Right atrium auricular region (tissue), 2 donors: ENCODE measurements at regions not wholly inside any gene's neighbourhood (a gene's known extent, or its start where the extent isn't known, plus 50 kb on each side); places are given as distances from the start of the nearest gene placed in this dataset.

Experiments
- DNase-seq: peaks from one replicate; pipeline ENCODE4 v3.0.0-alpha.2; 2019; ENCODE audit warnings: low spot score
- H3K27ac ChIP-seq, 2 donors: fragments of 200-600 bp; sonication (generic); 1 replicate in 1 of 2; 2 replicates in 1 of 2; pipeline ENCODE4 v1.5.1; 2016 to 2019
- H3K27me3 ChIP-seq, 2 donors: fragments of 200-600 bp; sonication (generic); one replicate each; pipeline versions ENCODE4 v1.5.1 to v1.6.0; 2017 to 2019
- H3K36me3 ChIP-seq: fragments of 200-600 bp; sonication (generic); one replicate; pipeline ENCODE4 v1.5.1; 2016
- H3K4me1 ChIP-seq, 2 donors: fragments of 200-600 bp; sonication (generic); one replicate each; pipeline versions ENCODE4 v1.5.1 to v1.6.0; 2017 to 2019
- H3K4me3 ChIP-seq, 2 donors: fragments of 200-600 bp; sonication (generic); 1 replicate in 1 of 2; 2 replicates in 1 of 2; pipeline ENCODE4 v1.5.1; 2017 to 2019; ENCODE audit warnings: mild to moderate bottlenecking in 1 of 2, moderate library complexity in 1 of 2
- H3K9me3 ChIP-seq, 2 donors: fragments of 200-600 bp; sonication (generic); one replicate each; pipeline ENCODE4 v1.5.1; 2019
- TF ChIP-seq, protein P1 (sequence below), 2 donors: fragments of 200-600 bp; sonication (generic); IDR thresholded peaks; one replicate each; pipeline ENCODE4 v1.5.1; 2019; ENCODE audit warnings: antibody characterized with exemption in 2 of 2

DNA sequence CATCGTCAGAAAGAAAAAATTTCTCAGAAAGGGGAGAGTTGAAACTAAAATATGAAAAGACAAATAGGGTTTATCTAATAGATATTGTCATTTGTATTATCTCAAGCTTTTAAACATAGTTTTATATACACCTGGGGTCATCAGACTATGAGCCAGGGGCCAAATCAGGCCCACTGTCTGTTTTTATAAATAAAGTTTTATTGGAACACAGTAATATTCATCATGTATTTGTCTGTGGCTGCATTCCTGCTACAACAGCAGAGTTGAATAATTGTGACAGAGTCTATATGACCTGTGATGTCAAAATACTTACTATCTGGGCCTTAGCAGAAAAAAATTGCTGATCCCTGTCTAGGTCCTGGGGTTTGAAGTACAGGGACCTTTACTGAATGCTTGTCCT lies 120.5 kb upstream of the RUNX1 start:
- DNase-seq: no peak
- no peak overlapping the region for H3K27ac ChIP-seq
- no peaks in the 10 kb centered on the region for H3K9me3 ChIP-seq
- no peaks in the 10 kb centered on the region for H3K36me3 ChIP-seq
- H3K4me1 ChIP-seq: no peaks in the 10 kb centered on the region
- TF ChIP-seq, protein P1, sequence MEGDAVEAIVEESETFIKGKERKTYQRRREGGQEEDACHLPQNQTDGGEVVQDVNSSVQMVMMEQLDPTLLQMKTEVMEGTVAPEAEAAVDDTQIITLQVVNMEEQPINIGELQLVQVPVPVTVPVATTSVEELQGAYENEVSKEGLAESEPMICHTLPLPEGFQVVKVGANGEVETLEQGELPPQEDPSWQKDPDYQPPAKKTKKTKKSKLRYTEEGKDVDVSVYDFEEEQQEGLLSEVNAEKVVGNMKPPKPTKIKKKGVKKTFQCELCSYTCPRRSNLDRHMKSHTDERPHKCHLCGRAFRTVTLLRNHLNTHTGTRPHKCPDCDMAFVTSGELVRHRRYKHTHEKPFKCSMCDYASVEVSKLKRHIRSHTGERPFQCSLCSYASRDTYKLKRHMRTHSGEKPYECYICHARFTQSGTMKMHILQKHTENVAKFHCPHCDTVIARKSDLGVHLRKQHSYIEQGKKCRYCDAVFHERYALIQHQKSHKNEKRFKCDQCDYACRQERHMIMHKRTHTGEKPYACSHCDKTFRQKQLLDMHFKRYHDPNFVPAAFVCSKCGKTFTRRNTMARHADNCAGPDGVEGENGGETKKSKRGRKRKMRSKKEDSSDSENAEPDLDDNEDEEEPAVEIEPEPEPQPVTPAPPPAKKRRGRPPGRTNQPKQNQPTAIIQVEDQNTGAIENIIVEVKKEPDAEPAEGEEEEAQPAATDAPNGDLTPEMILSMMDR (IDR thresholded peaks at IDR 0.05): no peak
- H3K27me3 ChIP-seq: no peaks in the 10 kb centered on the region
- no peak overlapping the region for H3K4me3 ChIP-seq

- no peak for DNase-seq
- TF ChIP-seq, protein P1 (IDR thresholded peaks at IDR 0.05): no peak
- H3K4me3 ChIP-seq: no peak overlapping the region
These were observed 119.6 kb upstream of the RUNX1 start for GRCh38 chr21:35168735-35169134.

GRCh38 chr21:35164971-35165483 lies 115.9 kb upstream of the RUNX1 start:
- Histone ChIP-seq H3K27me3 (no peaks in the 10 kb centered on the region), H3K4me3 (no peak overlapping the region), H3K27ac (no peak overlapping the region), H3K4me1 (no peaks in the 10 kb centered on the region), H3K9me3 (no peaks in the 10 kb centered on the region), H3K36me3 (no peaks in the 10 kb centered on the region)
- TF ChIP-seq, protein P1 (IDR thresholded peaks at IDR 0.05): no peak
- no peak for DNase-seq

More at GRCh38 chr21:35168735-35169134, 119.6 kb upstream of the RUNX1 start:
- Histone ChIP-seq H3K27me3 (no peaks in the 10 kb centered on the region), H3K4me1 (no peaks in the 10 kb centered on the region), H3K9me3 (no peaks in the 10 kb centered on the region), H3K27ac (no peak overlapping the region), H3K36me3 (no peaks in the 10 kb centered on the region)

DNA sequence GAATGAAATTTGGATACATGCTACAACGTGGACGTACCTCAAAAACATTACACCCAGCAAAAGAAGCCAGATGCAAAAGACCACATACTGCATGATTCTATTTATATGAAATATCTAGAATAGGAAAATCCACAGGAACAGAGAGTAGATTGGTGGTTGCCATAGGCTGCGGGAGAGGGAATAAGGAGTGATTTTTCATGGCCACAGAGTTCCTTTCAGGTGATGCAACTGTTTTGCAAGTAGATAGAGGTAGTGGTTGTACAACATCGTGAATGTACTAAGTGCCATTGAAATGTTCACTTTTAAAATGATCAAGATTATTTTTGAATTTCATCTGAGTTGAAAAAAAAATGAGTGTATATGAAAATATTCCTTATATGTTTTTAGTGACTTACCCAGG lies 115.3 kb upstream of the RUNX1 start:
- Histone ChIP-seq H3K27me3 (no peaks in the 10 kb centered on the region), H3K4me3 (no peak overlapping the region), H3K36me3 (no peaks in the 10 kb centered on the region), H3K4me1 (no peaks in the 10 kb centered on the region), H3K9me3 (no peaks in the 10 kb centered on the region), H3K27ac (no peak overlapping the region)
- TF ChIP-seq, protein P1 (IDR thresholded peaks at IDR 0.05): no peak
- no peak for DNase-seq

GRCh38 chr21:35163411-35163810 lies 114.3 kb upstream of the RUNX1 start:
- no peaks in the 10 kb centered on the region for H3K36me3 ChIP-seq
- no peak overlapping the region for H3K4me3 ChIP-seq
- H3K27ac ChIP-seq: no peak overlapping the region
- H3K27me3 ChIP-seq: no peaks in the 10 kb centered on the region
- DNase-seq: no peak
- TF ChIP-seq, protein P1 (IDR thresholded peaks at IDR 0.05): no peak
- no peaks in the 10 kb centered on the region for H3K9me3 ChIP-seq
- no peaks in the 10 kb centered on the region for H3K4me1 ChIP-seq

- TF ChIP-seq, protein P1 (IDR thresholded peaks at IDR 0.05): no peak
- no peak overlapping the region for H3K4me3 ChIP-seq
- no peaks in the 10 kb centered on the region for H3K27me3 ChIP-seq
These were observed 113.7 kb upstream of the RUNX1 start for GRCh38 chr21:35162831-35163230.

More at GRCh38 chr21:35162831-35163230, 113.7 kb upstream of the RUNX1 start:
- no peak for DNase-seq
- no peaks in the 10 kb centered on the region for H3K4me1 ChIP-seq
- H3K36me3 ChIP-seq: no peaks in the 10 kb centered on the region
- peaks cover 0 to 4% of the 10 kb centered on the region in 2 donors for H3K9me3 ChIP-seq
- no peak overlapping the region for H3K27ac ChIP-seq
